AG09309 (cell line): ENCODE measurements at regions not wholly inside any gene's neighbourhood (a gene's known extent, or its start where the extent isn't known, plus 50 kb on each side); places are given as distances from the start of the nearest gene placed in this dataset.

Experiments
- DNase-seq: peaks from one replicate; pipeline ENCODE4 v3.0.0-alpha.2; 2010; ENCODE audit warnings: low read depth
- H3K4me3 ChIP-seq: 2 replicates; pipeline ENCODE4 v1.5.1; 2011; ENCODE audit warnings: mild to moderate bottlenecking, low read depth, low read length, moderate library complexity; ENCODE audit not compliant: control insufficient read depth
- TF ChIP-seq, protein P1 (sequence below): IDR thresholded peaks from 2 replicates; pipeline ENCODE4 v1.5.1; 2011; ENCODE audit warnings: mild to moderate bottlenecking, low read depth, low read length, inconsistent platforms; ENCODE audit not compliant: insufficient read depth, control insufficient read depth; ENCODE audit errors: missing control alignments

DNA sequence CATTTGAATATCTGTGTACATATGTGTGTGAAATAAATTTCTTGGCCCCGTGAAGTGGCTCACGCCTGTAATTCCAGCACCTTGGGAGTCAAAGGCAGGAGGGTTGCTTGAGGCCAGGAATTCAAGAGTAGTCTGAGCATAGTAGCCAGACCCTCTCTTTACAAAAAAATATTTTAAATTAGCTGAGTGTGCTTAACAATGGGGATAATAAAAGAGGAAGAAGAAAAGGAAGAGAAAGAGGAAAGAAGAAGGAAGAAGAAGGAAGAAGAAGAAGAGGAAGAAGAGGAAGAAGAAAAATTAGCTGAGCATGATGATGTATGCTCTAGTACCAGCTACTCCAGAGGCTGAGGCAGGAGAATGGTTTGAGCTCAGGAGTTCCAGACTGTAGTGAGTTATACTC is 52.1 kb upstream of the XPO1 start:
- TF ChIP-seq, protein P1, sequence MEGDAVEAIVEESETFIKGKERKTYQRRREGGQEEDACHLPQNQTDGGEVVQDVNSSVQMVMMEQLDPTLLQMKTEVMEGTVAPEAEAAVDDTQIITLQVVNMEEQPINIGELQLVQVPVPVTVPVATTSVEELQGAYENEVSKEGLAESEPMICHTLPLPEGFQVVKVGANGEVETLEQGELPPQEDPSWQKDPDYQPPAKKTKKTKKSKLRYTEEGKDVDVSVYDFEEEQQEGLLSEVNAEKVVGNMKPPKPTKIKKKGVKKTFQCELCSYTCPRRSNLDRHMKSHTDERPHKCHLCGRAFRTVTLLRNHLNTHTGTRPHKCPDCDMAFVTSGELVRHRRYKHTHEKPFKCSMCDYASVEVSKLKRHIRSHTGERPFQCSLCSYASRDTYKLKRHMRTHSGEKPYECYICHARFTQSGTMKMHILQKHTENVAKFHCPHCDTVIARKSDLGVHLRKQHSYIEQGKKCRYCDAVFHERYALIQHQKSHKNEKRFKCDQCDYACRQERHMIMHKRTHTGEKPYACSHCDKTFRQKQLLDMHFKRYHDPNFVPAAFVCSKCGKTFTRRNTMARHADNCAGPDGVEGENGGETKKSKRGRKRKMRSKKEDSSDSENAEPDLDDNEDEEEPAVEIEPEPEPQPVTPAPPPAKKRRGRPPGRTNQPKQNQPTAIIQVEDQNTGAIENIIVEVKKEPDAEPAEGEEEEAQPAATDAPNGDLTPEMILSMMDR, result no peak
- DNase-seq, result no peak
- no peak overlapping the region for H3K4me3 ChIP-seq

DNA sequence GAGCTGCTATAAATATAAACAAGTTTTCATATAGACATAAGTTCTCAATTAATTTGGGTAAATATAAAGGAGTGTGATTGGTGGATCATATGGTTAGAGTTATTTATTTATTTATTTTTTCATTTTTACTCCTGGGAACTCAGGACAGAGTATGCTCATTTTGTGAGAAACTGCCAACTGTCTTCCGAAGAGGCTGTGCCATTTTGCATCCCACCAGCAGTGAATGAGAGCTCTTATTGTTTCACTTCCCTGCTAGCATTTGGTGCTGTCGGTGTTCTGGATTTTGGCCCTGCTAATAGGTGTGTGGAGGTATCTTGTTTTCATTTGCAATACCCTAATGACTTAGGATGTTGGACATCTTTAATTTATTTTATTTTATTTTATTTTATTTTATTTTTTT is 50.4 kb upstream of the XPO1 start:
- DNase-seq, result no peak
- TF ChIP-seq, protein P1, result no peak
- H3K4me3 ChIP-seq, result no peak overlapping the region
